Left ventricle myocardium superior (tissue), 1 donor: ENCODE measurements at regions not wholly inside any gene's neighbourhood (a gene's known extent, or its start where the extent isn't known, plus 50 kb on each side); places are given as distances from the start of the nearest gene placed in this dataset.

ENCODE experiments used
- ATAC-seq: fragments of 200-7000 bp; cut with Tn5 transposase; one replicate; pipeline ENCODE4 v1.9.1; 2020; ENCODE audit warnings: mild to moderate bottlenecking, moderate library complexity
- DNase-seq: peaks from one replicate; pipeline ENCODE4 v3.0.0-alpha.2; 2020
- intact Hi-C: fragments of 100-400 bp; cut with micrococcal nuclease; formaldehyde crosslinking; loops from one replicate; pipeline ENCODE4 v1.11.0; 2022
- donor health status: DM: no; HTN: yes; CAD: no; lungs with severe emphysema.

DNA sequence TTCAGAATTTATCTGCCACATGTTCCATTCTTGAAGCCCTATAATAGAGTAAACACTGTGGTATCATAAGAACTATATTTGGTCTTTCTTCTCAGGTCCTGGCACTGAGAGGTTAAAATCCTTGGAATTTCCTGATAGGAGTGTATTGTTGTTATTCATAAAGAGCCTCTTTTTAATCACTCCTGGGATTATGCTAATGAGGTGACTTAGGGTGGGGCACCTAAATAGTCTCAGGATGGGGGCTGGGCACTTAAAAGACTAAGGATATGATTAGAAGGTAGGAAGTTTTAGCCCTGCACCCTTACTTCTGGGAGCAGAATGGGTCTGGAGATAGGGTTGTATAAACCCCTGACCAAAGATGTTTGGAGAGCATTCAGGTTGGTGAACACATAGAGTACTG lies 755.2 kb upstream of the TENM4 start:
- ATAC-seq (no peak), DNase-seq (no peak)
- intact Hi-C loops: no loop called here

- intact Hi-C loops: no loop called here
- DNase-seq (no peak), ATAC-seq (no peak)
Measured at GRCh38 chr11:80194625-80195024, 753.8 kb upstream of the TENM4 start.

- no peak for DNase-seq
- intact Hi-C loops: no loop called here
- no peak for ATAC-seq
Measured at GRCh38 chr11:80194016-80194415, 753.2 kb upstream of the TENM4 start.

- no peak for ATAC-seq
- intact Hi-C loops: no loop called here
- no peak for DNase-seq
Measured at GRCh38 chr11:80188076-80188627, 747.3 kb upstream of the TENM4 start.

- ATAC-seq (no peak), DNase-seq (no peak)
- intact Hi-C loops: no loop called here
Measured at GRCh38 chr11:80186692-80187091, 745.9 kb upstream of the TENM4 start.

DNA sequence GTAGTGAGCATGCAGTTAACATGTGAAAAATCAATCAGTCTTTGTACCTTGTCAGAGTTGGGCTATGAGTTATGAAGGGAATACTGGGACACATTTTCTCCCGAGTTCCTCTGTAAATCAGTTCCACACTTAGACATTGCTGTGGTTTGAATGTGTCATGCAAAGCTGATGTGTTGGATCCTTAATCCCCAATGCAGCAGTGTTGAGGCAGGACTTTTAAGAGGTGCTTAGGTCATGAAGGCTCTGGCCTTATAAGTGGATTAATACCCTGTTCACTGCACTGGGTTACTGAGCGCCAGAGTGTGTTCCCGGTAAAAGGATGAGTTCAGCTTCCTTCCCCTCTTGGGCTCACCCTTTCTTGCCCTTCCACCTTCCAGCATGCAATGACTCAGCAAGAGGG lies 742.1 kb upstream of the TENM4 start:
- DNase-seq (no peak), ATAC-seq (no peak)
- intact Hi-C loops: no loop called here

- ATAC-seq (no peak), DNase-seq (no peak)
- intact Hi-C loops: no loop called here
Measured at GRCh38 chr11:80173371-80174136, 732.7 kb upstream of the TENM4 start.

GRCh38 chr11:80168796-80169195 lies 728.0 kb upstream of the TENM4 start:
- DNase-seq (no peak), ATAC-seq (no peak)
- intact Hi-C loops: no loop called here

GRCh38 chr11:80167766-80168165 lies 726.9 kb upstream of the TENM4 start:
- DNase-seq: no peak
- intact Hi-C loops: no loop called here
- ATAC-seq: no peak

- ATAC-seq: no peak
- DNase-seq: no peak
- intact Hi-C loops: no loop called here
Measured at GRCh38 chr11:80165744-80166143, 724.9 kb upstream of the TENM4 start.

- ATAC-seq: no peak
- intact Hi-C loops: no loop called here
- no peak for DNase-seq
Measured at GRCh38 chr11:80163441-80163840, 722.6 kb upstream of the TENM4 start.

DNA sequence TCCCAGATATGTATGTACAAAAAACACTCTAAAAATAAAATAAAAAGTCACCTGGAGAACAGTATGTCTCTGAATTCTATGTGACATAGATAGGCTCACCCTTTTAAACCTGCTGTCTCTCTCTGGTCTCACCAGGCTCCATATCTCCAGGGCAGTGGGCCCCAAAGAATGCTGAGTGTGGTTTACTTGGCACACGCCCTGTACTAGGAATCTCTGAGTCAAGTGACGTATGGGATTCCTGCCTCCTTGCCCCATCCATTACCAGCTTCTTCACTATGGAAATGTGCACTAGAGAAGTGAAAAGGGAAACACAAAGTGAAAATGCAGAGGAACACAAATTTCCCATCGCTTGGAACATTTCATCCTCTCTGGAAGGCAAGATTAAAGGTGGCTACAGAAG lies 722.2 kb upstream of the TENM4 start:
- DNase-seq (no peak), ATAC-seq (no peak)
- intact Hi-C loops: no loop called here

- intact Hi-C loops: no loop called here
- ATAC-seq (no peak), DNase-seq (no peak)
Measured at GRCh38 chr11:80162387-80162786, 721.6 kb upstream of the TENM4 start.

GRCh38 chr11:80157447-80157846 lies 716.6 kb upstream of the TENM4 start:
- ATAC-seq: no peak
- no peak for DNase-seq
- intact Hi-C loops: loop anchor here (5.0 kb wide), 1 partner anchor 395 kb away; no protein-coding TSS in a partner anchor

- ATAC-seq (no peak), DNase-seq (no peak)
- intact Hi-C loops: loop anchor here (5.0 kb wide), 1 partner anchor 394 kb away; no protein-coding TSS in a partner anchor
Measured at GRCh38 chr11:80156062-80156461, 715.2 kb upstream of the TENM4 start.

DNA sequence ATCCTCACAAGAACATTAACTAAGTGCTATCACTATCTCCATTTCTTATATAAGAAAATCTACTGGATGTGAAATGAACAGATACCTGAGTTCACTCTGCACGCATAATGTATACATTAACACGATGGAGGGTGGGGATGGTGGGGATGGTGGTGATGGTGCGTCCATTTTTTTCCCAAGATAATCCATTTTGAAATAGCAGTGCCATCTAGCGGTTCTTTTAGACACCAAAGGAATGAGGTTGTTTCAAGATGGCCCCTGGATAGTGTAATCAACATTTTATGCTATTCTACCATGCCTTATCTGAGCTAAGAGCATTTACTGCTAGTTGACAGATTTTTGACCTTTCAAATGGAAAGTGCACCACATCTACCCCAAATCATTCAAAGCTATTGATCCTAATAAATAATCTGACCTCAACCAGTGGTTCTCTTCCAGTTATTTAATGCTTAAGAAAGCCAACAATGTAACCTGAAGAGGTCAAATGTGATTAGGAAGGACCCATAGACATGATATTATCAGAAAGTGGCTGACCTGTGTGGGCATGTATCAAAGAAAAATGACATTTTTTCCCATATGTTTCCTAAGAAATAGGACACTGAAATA lies 714.7 kb upstream of the TENM4 start:
- no peak for DNase-seq
- intact Hi-C loops: loop anchor here (5.0 kb wide), 1 partner anchor 393 kb away; no protein-coding TSS in a partner anchor
- ATAC-seq: peak; percentile 18

GRCh38 chr11:80146232-80146631 lies 705.4 kb upstream of the TENM4 start:
- ATAC-seq (no peak), DNase-seq (no peak)
- intact Hi-C loops: no loop called here

DNA sequence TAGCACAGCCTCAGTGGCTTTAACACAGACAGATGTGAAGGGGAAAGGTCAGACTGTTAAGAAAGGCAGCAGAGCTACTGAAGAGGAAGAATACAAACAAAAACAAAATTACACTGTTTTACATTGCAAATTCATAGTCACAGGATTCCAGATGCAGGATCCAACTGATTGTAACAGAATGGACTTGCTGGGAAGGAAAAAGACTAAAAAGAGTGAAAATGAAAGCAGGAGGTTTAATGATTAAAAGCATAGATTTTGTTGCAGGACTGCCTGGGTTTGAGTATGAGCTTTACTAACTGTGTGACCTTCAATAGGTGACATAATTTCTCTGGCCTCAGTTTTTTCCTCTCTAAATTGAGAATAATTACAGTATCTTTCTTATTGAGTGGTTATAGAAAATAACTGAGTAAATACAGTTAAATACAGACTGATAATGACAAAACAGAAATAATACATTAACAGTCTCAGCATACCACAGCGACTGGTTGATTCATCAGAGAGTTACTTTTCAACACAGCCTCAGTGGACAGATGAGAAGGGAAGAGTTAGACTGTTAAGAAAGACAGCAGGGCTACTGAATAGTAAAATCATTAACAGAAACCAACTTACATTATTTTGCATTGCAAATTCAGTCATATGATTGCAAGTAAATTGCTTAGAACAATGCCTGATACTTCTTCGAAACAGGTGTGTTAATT lies 704.2 kb upstream of the TENM4 start:
- no peak for ATAC-seq
- intact Hi-C loops: no loop called here

DNA sequence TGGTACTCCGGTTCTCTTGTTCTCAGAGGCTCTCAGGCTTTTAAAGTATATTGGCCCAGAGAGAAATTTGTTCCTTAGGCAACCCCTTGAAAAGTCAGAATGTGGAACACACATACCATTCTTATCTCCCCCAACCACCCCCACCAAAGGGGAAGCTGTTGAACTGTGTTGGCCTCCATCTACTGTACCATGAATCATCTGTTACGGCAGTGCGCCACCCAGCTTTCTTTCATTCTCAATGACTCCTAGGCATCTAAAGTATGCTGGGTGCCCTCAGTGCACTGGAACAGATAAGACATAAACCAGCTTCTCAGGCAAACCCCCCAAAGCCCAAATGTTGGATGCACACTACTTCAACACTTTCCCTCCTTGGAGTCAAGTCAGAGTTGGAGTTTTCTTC lies 696.2 kb upstream of the TENM4 start:
- DNase-seq: no peak
- ATAC-seq: no peak
- intact Hi-C loops: no loop called here

More for the DNA sequence above, 704.2 kb upstream of the TENM4 start:
- DNase-seq: no peak

GRCh38 chr11:80129396-80129795 lies 688.6 kb upstream of the TENM4 start:
- ATAC-seq (no peak), DNase-seq (no peak)
- intact Hi-C loops: no loop called here
